ENCODE measurements at regions not wholly inside any gene's neighbourhood (a gene's known extent, or its start where the extent isn't known, plus 50 kb on each side); places are given as distances from the start of the nearest gene placed in this dataset.

GRCh38 chr12:13561923-13562322 is 365.4 kb downstream of the EMP1 start:
- TF ChIP-seq CTCF (IDR thresholded peaks at IDR 0.05; ENCODE audit: poor library complexity) (no peak), EZH2phosphoT487 (IDR thresholded peaks at IDR 0.05; ENCODE audit: low read depth, severe bottlenecking, unreplicated experiment) (no peak), EZH2 (IDR thresholded peaks at IDR 0.05; ENCODE audit: borderline replicate concordance) (no peak)
